ENCODE measurements at regions not wholly inside any gene's neighbourhood (a gene's known extent, or its start where the extent isn't known, plus 50 kb on each side); places are given as distances from the start of the nearest gene placed in this dataset.
A peak's percentile ranks its signal among the peaks of the same experiment; 100 is the strongest.

DNA sequence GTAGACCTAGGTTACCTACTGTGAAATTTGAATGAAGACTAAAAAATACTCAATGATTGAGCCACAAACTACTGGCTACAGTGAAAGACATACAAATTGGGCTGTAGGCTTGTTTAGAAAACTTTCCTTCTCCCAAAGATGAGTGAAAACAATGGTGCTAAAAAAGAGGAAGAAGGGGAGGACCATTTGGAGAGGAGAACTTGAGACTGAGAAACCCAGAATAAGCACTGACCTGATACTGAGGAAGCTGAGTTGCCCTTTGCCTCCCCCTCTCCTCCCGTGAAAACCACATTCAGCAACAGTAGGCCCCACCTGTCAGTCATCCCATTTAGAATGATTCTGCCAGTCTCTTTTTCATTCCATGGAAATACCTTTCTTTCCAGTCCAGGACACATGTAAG lies 484.0 kb upstream of the TGFBR2 start:
- DNase-seq = no peak

DNA sequence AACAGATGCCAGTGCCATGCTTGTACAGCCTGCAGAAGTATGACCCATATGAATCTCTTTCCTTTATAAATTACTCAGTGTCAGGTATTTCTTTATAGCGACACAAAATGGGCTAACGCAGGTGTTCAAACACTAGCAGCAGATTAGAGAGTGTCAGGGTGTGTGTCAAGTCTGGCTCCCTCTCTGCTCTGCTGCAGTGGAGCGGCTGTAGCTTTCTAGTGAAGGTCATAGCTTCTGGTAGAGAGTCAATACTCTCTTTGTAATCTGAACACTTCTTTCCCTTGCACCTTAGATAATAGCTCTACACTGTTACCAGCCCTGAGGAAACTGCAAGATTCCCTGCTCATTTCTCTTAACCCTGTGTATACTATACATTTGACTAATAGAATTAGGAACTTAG lies 483.2 kb upstream of the TGFBR2 start:
- no peak for DNase-seq

DNA sequence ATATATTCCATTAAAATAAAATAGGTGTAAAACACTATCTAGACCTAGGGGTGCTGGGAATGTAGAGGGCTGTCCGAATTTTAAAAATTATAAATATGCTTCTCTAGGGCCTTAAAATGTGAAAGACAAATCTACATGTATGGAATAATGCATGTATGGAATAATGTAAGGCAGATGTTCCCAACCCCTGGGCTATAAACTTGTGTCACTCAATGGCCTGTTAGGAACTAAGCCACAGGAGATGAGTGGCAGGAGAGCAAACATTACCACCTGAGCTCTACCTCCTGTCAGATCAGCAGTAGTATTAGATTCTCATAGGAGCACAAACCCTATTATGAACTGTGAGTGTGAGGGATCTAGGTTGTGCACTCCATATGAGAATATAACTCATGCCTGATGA lies 482.6 kb upstream of the TGFBR2 start:
- no peak for DNase-seq

DNA sequence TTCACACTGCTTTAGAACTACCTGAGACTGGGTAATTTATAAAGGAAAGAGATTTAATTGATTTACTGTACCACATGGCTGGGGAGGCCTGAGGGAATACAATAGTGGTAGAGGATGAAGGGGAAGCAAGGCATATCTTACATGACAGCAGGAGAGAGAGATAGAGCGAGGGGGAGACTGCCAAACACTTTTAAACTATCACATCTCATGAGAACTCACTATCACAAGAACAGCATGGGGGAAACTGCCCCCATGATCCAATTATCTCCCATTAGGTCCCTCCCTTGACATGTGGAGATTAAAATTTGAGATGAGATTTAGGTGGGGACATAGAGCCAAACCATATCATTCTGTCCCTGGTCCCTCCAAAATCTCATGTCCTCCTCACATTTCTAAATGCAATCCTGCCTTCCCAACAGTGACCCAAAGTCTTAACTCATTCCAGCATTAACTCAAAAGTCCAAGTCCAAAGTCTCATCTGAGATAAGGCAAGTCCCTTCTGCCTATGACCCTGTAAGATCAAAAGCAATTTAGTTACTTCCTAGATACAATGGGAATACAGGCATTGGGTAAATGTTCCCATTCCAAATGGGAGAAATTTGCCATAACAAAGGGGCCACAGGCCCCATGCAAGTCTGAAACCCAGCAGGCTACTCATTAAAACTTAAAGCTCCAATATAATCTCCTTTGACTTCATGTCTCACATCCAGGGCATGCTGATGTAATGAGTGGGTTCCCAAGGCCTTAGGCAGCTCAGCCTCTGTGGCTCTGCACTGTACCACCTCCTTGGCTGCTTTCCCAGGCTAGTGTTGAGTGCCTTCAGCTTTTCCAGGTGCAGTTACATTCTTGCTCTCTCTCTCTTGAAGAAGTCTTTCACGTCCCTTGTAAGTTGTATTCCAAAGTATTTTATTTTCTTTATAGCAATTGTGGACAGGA lies 481.7 kb upstream of the TGFBR2 start:
- DNase-seq = peak; percentile 24

DNA sequence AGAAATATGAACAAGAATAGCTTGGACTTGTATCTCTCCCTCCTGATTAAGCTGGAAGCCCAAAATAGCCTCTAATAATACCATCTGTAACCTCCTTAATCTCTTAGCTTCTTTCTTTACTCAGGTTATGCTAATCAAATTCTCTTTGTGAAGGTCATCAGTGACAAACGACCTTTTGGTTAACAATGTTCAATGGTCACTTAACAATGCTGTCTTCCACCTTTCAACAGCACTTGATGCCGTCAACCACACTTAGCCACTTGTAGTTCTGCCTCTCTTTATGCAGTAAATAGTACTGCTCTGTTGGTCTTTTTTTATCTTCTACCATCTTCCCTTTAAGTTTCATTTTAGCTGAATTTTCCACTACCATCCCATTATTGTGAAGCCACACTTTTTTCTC lies 476.6 kb upstream of the TGFBR2 start:
- DNase-seq = no peak

DNA sequence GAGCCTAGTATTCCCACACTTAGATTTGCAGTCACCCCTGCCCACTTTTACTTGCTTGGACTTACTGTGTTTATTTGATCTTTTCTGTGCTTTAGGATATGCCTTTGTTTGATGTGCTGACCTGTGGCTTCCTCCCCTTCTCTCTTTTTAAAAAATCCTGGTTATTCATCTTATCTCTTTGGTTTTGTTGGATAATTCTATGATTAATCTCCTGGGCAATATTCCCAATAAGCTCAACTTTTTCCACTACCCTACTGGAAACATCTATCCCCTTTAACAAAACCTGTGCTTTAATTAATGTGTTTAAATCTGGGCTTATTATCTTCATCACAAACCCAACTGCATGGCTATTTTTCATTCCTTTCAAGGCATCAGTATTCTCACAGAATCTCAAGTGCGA lies 476.0 kb upstream of the TGFBR2 start:
- no peak for DNase-seq

DNA sequence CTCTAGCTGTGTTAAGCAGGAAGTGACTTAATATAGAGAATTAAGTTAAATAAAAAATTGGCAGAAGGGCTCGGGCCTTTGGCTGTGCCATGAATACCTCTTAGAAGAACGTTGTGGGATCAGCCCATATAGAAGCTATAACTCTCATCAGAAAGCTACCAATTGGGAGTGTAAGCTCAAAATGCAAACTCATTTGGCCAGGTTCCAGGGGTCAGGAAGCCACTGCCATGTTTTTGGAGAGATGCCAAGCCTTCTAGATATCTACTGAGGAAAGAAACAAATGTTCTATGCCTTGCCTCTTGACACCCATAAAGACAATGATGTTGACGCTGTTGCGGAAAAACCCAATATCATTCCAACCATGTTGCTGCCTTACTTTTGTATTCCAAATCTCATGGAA lies 475.2 kb upstream of the TGFBR2 start:
- DNase-seq = no peak

DNA sequence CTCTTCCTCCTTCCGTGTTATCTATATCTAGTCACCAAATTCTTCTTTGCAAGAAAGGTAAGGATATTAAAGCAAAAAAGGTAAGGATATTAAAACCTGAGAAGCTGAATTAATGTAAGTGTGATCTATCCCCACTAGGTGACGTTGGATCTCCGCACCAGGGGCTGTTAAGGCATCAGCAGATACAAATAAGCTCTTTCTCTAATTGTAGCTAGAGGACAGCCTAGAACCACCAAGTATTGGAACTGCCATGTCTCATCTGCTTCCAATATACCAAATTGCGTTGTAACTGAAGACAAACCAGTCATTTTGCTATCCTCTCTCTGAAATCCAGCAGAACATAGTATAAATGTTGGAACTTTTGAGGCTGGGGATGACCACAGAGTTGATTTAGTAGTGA lies 471.2 kb upstream of the TGFBR2 start:
- no peak for DNase-seq

DNA sequence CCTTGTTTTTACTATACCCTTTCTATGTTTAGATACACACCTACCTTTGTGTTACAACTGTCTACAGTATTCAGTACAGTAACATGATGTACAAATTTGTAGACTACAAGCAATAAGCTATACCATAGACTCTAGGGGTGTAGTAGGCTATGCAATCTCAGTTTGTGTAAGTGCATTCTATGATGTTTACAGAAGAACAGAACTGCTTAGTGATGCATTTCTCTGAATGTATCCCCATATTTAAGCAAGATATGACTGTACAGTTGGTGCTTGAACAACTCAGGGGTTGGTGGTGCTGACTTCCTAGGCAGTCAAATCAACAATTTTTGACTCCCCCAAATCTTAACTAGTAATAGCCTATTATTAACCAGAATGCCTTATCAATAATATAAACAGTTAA lies 467.1 kb upstream of the TGFBR2 start:
- DNase-seq = no peak

DNA sequence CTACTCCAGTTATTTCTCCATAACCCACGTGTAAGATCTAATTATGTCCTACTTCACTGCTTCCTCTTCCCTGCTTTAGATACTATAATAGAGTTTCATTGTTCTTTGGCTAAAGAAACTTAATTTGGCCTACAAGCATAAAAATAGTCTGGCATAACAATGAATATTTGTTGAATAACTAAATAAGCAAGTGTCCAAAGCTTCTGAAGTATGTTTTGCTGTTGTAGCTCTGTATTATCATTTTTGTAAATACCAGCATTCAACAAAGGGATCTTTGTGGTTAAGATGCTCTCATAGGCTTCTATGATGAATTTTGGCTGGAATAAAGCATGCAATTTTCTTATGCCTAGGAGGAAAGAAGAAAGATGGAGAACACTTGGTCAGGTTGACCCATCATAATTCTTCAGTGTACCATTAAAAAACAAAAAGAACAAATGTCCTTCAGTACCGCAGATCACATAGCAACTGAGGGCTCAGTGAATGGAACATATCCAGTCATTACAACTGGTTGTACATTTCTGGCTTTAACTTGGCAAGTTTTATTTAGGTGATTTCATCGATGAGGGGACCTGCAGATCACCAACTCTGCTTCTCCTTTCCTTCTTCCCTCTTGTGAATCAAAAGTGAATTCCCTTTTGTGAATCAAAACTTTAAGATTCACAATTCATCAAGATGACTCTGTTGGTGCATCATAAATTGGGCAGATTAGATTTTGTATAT lies 465.9 kb upstream of the TGFBR2 start:
- peak; percentile 3 for DNase-seq

DNA sequence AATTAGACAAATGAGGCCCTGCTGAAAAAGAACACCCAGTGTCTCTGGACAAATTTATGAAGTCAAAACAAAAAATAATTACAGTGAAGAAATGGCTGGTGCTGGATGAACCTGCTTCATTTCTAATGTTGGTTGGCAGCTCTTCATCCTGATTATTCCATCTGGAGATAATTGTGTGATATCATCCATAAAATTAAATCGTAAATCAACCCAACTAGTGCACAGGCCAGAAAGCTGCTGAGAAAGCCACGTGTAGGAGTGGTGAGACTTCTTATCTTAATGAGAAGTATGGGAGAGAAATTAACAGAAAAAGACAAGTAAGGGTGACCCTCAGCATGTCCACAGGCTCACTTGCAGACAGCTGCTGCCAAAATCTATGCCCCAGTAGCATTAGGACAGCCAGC lies 465.2 kb upstream of the TGFBR2 start:
- DNase-seq = peak; percentile 4

DNA sequence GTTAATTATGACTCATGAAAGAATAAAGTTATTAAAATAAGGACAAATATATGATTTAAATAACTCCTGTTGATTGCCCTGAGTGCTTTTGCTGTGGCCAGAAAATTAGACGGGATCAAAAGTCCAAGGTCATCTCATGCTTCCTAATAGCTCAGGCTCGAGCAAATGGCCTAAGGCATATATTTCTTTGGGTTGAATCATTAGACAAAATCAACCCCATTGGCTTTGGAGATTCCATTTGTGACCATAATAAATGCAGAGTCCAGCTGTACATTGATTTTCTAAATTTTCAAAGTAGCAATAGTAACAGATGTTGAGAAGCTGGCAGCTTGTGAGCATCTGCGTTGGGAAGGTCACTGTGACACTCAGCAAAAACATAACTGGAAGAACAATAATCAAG lies 464.5 kb upstream of the TGFBR2 start:
- no peak for DNase-seq

DNA sequence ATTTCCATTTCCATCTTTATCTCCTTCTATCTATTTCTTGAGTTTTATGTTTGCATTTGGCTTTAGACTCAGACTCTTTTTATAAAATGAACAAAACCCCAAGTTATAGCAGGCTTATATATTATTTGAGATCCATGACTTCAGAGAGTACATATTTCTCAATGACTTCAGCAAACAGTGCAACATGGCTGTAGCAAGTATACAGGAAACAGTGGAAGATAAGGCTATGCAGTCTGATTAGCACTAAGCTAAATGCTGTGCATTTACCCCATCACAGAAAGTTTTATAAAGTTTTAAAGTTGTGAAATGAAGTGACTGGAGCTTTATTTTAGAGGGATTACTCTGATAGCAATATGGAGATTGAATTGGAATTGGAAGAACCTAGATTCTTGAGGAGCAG lies 463.5 kb upstream of the TGFBR2 start:
- DNase-seq = no peak

DNA sequence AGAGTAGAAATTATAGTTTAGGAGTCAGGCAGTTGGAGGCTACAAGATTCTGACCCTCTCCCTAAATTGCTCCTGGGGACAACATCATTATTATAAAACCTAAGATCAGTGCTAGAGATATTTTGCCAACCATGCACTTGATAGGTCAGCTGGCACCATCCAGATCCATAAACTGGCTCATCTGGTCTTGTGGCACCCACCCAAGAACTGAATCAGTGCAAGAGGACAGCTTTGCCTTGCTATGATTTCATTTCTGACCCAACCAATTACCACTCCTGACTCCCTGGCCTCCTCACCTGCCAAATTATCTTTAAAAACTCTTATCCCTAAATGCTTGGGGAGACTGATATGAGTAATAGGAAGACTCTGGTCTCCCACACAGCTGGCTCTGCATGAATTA lies 461.1 kb upstream of the TGFBR2 start:
- DNase-seq = no peak

DNA sequence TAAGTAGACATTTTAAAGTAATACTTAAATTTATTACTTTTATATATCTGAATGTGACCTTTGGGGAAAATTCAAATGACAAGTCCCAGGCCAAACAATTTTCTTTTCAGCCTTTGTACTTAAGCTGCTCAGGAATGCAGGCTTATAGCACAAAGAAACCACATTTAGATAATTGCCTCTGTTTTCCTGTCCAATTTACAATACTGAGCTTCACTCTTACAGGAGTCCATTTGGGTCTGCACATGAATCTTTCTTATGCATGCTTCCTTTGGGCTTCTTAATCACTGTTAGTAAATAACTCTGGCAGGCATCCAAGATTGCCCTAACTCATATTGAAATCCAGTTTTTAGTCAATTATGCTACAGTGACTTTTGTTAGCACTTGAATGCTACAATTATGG lies 459.4 kb upstream of the TGFBR2 start:
- DNase-seq = no peak

DNA sequence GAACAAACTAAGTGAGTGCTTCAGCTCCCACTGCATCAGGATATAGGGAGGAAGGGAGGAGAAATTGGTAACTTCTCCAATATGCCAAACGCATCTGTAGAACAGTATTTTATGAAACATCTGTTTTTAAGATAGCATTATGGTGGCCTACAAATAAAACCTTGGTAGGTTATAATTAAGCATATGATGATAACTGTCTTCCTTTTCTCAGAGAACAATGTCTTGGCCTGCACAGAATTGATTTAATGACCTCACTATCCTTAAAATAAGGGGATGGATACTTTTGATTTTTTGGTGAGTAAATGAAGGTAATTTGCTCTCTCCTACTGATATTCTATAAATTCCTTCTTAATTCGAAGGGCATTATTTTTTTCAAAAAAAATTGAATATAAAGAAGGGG lies 451.5 kb upstream of the TGFBR2 start:
- no peak for DNase-seq

DNA sequence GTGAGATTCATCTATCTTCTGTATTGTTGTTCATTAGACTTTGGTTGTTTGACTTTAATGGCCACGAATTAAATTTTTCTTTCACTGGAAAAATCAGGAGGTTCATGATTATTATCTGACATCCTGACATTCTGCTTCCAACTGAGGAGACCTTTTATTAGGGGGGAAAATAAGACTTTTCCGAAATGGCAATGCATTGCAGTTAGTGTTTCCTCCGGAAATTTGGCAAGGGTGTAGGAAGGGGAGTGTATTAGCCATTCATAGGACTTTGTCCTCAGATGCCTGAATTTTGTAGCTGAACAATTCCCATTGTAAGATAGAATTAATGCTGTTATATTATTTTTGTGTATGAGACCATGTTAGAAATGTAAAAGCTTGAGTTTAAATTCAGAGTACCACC lies 450.6 kb upstream of the TGFBR2 start:
- no peak for DNase-seq

DNA sequence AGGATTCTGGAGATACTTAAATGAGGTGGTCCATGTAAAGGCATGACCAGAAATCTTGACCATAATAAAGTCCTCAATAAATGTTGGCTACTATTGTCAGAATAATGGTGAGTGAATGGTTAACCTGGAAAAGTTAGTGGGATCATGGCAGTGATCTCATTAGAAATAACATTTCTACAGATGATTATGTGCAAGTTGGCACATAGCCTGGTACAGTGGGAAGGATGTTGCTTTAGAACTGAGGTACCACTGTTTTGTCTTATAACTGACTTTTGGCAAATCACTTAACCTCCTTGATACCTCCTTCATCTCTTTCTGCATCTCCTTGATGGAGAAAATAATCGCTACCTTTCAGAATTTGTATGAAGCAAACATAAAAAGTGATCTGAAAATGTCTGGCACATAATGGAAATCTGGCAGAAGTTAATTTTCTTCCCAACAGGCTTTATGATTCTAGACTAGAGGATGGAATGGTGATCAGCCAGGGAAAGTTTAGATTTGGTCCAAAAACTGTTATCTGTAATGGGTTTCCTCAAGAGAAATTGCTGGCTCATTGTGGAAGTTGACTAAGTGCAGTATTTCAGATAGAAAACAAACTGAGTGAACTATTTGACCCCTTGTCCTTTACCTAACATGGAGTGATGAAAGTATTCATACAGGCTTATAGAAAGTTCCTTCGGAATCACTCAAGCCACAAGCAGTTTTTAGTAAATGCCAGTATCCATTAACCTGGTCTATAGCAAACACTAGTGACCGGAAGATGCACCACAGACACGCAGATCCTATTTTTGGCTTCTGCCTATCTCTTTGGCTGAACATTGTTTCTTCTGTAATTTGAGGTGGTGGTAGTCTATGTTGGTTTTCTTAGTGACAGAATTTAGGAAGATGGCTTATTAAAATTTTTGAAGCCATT lies 449.6 kb upstream of the TGFBR2 start:
- no peak for DNase-seq

DNA sequence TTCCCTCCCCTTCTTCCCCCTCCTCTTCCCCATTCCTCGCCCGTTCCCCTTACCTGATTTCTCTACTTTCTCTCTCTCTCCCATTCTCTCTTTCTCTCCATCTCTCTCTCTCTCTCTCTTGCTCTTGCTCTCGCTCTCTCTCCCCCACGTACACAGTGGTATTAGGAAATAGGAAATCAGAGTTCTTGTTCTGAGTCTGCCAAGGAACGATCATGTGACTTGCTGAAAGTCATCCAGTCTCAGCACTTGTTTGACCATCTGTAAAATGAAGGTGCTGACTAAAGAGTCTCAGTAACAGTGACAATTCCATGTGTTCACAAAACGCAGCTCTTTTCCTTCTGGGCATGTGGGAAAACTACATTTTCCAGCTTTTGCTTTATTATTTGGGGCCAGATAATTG lies 445.0 kb upstream of the TGFBR2 start:
- DNase-seq = no peak

DNA sequence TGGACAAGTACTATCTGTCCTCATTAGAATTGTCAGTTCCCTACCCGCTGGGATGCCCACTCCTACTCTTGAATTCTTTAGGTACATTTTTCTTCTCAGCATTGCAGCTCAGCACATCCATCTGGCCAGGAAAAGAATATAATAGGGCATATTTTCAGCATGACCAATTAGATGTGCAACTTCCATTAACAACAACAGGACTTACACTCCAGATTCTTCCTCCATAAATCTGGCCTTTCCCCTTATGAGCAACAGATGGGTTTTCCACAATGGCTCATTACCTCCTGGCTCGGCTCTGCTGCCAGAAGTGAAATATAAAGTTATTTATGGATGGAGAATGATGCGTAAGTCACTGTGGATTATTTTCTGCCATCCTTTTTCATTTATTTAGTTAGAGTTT lies 443.8 kb upstream of the TGFBR2 start:
- DNase-seq = no peak

DNA sequence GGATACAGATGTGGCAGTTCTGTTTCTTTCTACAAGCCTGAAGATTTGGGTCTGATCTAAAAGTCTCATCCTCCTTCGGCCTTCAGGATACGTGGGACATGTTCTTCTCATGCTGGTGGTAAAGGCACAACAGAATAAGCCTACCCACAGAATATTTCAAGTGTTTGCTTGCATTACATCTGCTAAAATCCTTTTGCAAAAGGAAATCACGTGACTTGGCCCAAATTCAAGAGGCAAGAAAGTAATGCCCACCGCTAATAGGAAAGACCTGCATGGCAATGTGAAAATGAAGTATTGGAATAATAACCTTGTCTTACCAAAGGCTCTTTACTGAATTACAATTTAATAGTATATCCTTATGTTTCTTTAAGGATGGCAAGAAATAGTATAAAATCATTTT lies 439.9 kb upstream of the TGFBR2 start:
- DNase-seq = no peak

DNA sequence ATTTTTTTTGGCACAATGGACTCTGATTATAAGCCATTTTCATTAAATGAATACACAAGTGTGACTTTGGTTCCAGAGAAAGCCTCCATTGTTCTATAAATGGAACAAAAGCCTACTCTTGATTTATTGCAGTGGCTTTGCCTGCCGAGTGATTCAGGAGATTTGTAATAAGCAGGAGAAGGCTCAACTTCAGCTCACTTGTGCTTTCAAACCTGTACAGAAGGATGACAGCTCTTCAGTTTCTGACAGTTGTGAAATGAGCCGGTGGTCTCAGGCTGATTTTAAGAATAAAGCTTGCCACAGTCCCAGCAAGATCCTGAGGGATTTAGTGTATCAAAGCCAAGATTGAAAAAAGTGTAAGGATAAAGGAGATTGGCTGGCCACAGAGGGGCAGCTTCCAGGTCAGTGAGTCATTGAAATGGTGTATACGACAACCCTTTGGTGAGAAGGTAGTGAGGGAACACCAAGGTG lies 438.8 kb upstream of the TGFBR2 start:
- DNase-seq = no peak

DNA sequence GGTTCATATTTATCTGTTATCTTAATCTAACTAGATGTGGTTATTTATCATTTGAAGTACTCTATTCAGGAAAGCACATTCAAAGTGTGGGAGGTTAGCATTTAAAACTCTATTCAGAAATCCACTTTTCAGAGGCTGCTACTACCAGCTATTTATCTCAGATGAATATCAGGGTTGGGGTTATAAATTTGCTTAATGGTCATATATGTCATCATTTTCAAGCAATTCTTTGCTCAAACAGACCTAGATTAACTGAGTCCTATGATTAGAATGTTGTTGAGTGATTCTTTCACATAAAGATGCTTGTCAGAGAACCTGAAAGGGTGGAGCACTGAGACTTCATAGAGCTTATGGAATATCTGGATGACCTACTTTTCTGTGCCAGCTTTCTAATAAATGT lies 436.9 kb upstream of the TGFBR2 start:
- no peak for DNase-seq

Measured in tongue (tissue), 1 donor.